HG03432 (cell line): ENCODE measurements at regions not wholly inside any gene's neighbourhood (a gene's known extent, or its start where the extent isn't known, plus 50 kb on each side); places are given as distances from the start of the nearest gene placed in this dataset.

ENCODE experiments used
- ATAC-seq: cut with Tn5 transposase; IDR thresholded peaks from one replicate; pipeline ENCODE4 v1.9.1; 2021; ENCODE audit warnings: mild to moderate bottlenecking, moderate library complexity; ENCODE audit not compliant: unreplicated experiment

GRCh38 chr14:29444805-29445204, 482.8 kb downstream of the PRKD1 start:
- ATAC-seq: no peak

GRCh38 chr14:29446971-29447370, 480.7 kb downstream of the PRKD1 start:
- no peak for ATAC-seq

GRCh38 chr14:29451941-29452340, 475.7 kb downstream of the PRKD1 start:
- ATAC-seq: no peak

- no peak for ATAC-seq
Observed at GRCh38 chr14:29453045-29453444, 474.6 kb downstream of the PRKD1 start.

- ATAC-seq: no peak
Observed at GRCh38 chr14:29454026-29454693, 473.5 kb downstream of the PRKD1 start.

- ATAC-seq: no peak
Observed at GRCh38 chr14:29458547-29458946, 469.1 kb downstream of the PRKD1 start.

GRCh38 chr14:29459531-29459930, 468.1 kb downstream of the PRKD1 start:
- no peak for ATAC-seq

- ATAC-seq: no peak
Observed at GRCh38 chr14:29459969-29460560, 467.6 kb downstream of the PRKD1 start.

- ATAC-seq: no peak
Observed at GRCh38 chr14:29461101-29461500, 466.5 kb downstream of the PRKD1 start.

GRCh38 chr14:29461506-29461905, 466.1 kb downstream of the PRKD1 start:
- no peak for ATAC-seq

GRCh38 chr14:29462321-29462720, 465.3 kb downstream of the PRKD1 start:
- no peak for ATAC-seq

GRCh38 chr14:29462772-29463171, 464.9 kb downstream of the PRKD1 start:
- no peak for ATAC-seq

- no peak for ATAC-seq
Observed at GRCh38 chr14:29463727-29464395, 463.8 kb downstream of the PRKD1 start.

- no peak for ATAC-seq
Observed at GRCh38 chr14:29465095-29465494, 462.6 kb downstream of the PRKD1 start.

GRCh38 chr14:29475641-29476040, 452.0 kb downstream of the PRKD1 start:
- ATAC-seq: no peak

- ATAC-seq: no peak
Observed at GRCh38 chr14:29486132-29486531, 441.5 kb downstream of the PRKD1 start.

- no peak for ATAC-seq
Observed at GRCh38 chr14:29489911-29490425, 437.7 kb downstream of the PRKD1 start.

- no peak for ATAC-seq
Observed at GRCh38 chr14:29493849-29494248, 433.8 kb downstream of the PRKD1 start.

- no peak for ATAC-seq
Observed at GRCh38 chr14:29494312-29494711, 433.3 kb downstream of the PRKD1 start.

GRCh38 chr14:29503903-29504302, 423.7 kb downstream of the PRKD1 start:
- ATAC-seq: no peak

- no peak for ATAC-seq
Observed at GRCh38 chr14:29518335-29518734, 409.3 kb downstream of the PRKD1 start.

- no peak for ATAC-seq
Observed at GRCh38 chr14:29521526-29522137, 406.0 kb downstream of the PRKD1 start.
